Brain pericyte (primary cell): ENCODE measurements at regions not wholly inside any gene's neighbourhood (a gene's known extent, or its start where the extent isn't known, plus 50 kb on each side); places are given as distances from the start of the nearest gene placed in this dataset.
A peak's percentile ranks its signal among the peaks of the same experiment; 100 is the strongest.

Experiments used
- DNase-seq: peaks from one replicate; pipeline ENCODE4 v3.0.0-alpha.2; 2012; ENCODE audit warnings: low read depth, low spot score

GRCh38 chr5:40284863-40285262 lies 394.9 kb upstream of the PTGER4 start:
- DNase-seq, result no peak

GRCh38 chr5:40278881-40279280 lies 400.8 kb upstream of the PTGER4 start:
- DNase-seq, result no peak

GRCh38 chr5:40277161-40277906 lies 402.4 kb upstream of the PTGER4 start:
- no peak for DNase-seq

DNA sequence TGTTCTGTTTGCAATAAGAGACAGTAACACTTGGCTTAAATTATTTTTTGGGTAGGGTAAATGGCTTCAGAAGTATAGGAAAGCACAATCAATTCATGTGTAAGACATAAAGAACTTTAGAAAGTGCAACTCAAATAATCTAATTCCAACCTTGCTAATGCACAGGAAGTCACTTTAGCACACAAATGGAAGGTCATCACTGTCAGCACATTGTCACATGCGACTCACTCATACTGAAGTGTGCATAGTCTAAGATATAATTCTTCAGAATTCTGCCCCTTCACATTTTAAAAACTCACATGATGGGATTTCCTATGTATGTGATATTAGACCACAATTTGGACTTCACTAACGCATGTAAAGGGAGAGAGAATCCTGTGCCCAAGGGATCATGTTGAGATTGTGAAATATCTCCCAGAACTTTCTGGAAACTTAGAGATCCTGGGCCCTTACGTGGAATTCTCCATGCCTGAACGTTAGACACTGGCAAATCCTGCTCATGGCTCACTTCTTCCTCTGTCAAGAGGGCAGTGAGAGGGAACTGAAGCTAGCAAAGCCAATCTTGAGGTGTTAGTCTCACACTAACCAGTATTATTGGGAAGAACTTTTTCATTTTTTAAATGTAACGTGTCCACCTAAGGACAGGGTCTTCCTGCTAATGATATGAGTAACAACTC lies 403.2 kb upstream of the PTGER4 start:
- DNase-seq, result no peak

DNA sequence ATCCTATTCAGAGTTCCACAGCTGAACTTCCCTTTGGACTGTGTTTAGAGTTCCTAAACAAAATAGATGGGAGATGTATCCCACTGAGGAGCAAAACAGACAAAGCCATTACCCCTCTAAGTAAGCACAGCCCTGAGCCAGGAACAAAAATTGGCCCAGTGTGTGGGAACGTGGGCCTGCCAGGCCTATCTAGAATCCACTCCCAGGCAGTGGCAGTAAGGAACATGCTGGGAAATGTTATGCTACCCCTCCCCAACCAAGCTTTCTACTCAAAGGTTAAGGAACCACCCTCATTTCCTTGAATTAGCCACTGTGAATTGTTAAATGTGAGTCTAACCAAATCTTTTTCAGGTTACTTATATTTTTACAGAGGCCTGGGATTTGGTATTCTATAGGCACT lies 405.1 kb upstream of the PTGER4 start:
- peak; percentile 27 for DNase-seq

DNA sequence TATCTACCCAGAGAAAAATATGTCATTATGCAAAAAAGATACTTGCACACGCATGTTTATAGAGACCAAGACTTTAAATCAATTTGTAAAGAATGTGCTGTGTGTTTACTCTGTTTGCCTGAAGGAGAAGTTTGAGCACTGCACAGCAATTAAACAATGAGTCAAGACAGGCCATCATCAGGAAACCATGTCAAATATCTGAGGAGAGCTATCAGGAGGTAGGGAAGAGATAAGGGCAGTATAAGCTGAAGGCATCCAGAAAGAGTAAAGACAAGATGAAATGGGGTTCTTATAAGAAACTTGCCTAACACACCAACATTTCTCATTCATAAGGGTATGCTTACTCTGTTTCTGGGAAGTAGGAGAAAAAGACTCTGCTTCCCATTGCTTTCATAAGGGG lies 405.8 kb upstream of the PTGER4 start:
- DNase-seq, result no peak

DNA sequence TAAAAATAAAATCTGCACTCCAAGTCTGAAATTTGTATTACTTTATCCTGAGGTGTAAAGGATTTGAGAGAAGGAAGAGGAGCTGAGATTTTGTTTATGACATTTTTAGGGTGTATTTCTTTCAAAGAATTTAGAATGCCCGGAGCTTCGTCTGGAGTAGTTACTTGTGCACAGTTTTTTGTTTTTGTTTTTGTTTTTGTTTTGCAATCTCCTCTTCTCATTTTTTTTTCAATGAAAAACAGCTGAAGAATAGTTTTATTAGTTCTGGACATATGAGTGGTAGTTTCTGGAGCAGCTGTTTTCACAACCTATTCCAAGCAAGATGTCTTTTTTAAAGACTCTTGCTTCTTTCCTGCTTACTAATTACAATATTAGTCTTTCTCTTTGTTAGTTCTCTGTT lies 408.2 kb upstream of the PTGER4 start:
- no peak for DNase-seq

DNA sequence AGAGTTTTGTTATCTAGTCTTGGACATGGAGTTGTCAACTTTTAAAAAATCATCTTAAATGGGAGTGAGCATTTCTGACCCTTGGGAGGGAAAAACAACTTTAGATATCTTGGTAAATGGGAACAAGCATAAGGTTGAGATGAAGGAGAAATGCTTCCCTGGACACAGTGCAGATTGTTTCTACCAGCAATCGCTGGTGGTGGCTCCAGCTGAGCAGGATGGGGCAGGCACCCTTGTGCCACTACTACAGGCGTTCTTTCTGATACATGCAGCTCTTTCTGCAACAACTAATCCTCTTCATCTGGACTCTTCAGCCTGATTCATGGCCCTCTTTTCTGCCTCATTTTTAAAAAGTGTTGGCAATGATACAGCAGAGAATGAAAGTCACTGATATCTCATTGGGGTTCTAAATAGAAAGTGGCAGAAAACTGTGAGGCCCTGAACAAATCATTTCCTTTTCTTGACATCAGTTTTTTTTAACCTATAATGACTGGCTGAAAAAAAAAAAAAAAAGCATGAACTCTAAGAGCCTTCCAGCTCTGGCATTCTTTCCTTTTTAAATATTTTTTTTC lies 409.4 kb upstream of the PTGER4 start:
- no peak for DNase-seq

GRCh38 chr5:40268088-40268487 lies 411.6 kb upstream of the PTGER4 start:
- no peak for DNase-seq

DNA sequence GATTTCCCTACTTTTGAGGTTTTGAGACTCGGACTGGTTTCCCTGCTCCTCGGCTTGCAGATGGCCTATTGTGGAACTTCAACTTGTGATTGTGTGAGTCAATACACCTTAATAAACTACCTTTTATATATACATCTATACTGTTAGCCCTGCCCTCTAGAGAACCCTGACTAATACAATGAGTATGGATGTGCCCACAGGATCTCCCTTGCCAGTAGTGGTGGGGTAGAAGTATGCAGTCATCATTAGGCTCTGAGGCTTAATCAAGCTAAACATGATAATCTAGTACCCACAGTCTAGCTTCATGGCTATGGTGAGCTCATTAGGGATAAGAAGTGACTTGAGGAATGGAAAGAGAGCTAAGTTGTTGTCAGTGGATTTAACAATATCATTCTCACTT lies 412.8 kb upstream of the PTGER4 start:
- no peak for DNase-seq

GRCh38 chr5:40261984-40262383 lies 417.7 kb upstream of the PTGER4 start:
- DNase-seq, result no peak

GRCh38 chr5:40260361-40260760 lies 419.4 kb upstream of the PTGER4 start:
- no peak for DNase-seq

- DNase-seq, result no peak
Measured at GRCh38 chr5:40258222-40258621, 421.5 kb upstream of the PTGER4 start.

- no peak for DNase-seq
Measured at GRCh38 chr5:40240671-40241070, 439.0 kb upstream of the PTGER4 start.

DNA sequence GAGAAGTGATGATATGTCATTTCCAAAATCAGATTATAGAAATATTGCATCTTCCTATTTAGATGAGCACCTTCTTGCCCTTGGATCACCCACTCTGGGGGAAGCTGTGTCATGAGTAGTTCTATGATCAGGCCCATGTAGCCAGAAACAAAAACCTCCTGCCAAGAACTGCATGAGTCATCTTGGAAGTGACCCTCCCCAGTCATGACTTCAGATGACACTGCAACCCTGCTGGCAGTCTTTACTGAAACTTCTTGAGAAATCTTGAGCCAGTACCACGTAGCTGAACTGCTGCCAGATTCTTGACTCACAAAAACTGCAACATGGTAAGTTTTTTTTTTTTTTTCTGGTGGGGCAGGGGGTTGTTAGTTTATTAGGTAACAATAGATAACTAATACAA lies 439.6 kb upstream of the PTGER4 start:
- DNase-seq, result no peak

DNA sequence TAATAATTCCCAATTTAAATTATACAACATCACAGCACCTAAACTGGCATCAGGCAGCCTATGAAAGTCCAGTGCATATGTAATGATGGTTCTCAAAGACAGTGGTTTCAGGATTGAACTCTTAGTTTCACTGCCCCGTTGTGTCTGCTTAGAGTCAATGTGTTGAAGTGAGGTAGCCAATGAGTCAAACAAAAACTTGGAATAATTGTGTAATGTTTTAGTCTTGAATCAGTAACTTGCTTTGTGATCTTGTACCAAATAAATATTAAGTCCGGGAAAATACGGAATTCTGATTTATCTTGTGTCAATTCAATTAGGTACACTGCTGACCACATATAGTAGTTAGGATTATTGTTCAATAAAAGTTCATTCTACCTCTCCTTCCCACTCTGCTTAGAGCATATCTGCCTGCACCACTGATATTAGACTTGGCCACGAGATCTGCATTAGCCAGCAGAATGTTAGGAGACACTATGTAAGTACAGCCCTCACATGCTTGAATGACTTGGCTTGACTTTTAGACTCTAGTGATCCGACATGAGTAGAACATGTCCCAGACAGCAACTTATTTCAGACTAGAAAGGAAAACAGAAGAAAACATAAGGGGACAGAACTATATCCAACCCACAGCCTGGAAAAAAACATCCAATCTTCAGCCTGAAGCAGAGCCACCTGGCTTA lies 441.5 kb upstream of the PTGER4 start:
- no peak for DNase-seq

DNA sequence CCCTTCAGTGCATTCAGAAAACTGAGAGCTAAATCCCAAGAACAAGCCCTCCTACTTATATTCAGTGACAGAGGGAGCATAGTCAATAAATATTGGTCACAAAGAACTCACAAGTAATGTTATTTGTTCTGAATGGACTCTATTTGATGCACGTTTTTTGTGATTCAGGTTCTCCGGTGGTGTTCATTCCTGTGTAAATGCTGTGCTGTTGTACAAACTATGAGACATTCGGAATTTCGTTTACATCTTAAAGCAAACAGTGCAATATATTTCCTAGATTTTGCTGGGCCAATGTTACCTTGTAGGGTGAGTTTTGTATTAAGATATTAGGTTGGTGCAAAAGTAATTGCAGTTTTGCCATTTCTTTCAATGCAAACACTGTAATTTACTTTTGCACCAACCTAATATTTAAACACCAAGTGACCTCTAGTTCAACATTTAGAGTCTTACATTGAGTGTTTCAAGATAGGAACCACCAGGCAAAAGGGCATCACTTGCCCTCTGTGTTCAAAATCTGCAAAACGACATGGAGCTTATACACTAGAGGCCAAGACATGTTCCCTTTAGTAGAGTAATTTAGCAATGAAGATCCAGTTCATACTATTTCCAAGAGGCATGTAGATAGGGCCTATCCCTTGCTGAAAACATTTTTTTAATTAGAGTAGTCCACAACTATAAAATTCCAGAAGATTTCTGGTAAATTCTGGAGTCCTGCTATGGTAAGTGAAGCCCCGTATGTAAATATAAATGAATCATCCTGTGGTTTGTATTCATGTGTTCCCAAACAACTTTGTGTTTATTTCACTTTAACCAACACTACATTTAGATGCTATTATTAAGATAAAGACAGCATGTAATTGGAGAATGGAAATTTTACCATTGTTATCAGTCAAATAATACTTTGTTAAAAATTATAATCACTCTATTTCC lies 444.0 kb upstream of the PTGER4 start:
- DNase-seq, result no peak

DNA sequence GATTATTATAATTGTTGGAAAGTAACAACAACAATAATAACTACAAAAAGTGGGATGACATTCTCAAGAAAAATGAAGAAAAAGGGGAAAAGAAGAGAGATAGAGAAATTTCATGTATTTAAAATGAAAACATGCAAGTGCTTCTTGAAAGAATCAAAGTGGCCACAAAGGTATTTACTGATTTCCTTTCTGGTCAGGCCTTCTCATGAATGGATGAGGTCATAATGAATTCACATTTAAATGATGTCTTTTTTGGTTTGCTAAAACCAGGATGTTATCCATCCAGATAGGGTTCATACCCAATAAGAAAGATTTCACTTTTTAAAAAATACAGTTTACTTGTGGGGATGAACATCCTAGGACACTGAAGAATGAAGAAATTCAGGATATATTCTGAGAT lies 446.4 kb upstream of the PTGER4 start:
- no peak for DNase-seq

- no peak for DNase-seq
Measured at GRCh38 chr5:40227931-40228330, 451.8 kb upstream of the PTGER4 start.

GRCh38 chr5:40227366-40227765 lies 452.3 kb upstream of the PTGER4 start:
- DNase-seq, result no peak

DNA sequence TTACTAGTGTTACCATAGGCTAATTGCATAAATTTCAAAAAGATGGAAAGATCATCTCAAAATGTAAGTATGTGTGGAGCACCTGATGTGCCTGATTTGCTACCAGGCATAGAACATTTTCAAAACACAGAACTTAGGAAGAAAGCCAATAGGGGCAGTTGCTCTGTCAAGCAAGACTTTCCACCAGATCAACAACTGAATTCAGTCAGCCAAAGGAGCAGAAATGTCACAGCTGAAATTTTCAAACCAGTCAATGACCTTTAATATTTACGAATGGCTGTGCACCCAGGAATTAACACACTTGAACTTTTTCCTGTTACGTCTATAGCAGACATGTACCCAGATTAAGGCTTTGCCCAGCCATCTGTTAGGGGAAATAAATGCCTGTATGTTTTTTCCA lies 452.8 kb upstream of the PTGER4 start:
- DNase-seq, result no peak
